A549 (cell line): ENCODE measurements at regions not wholly inside any gene's neighbourhood (a gene's known extent, or its start where the extent isn't known, plus 50 kb on each side); places are given as distances from the start of the nearest gene placed in this dataset.
A peak's percentile ranks its signal among the peaks of the same experiment; 100 is the strongest.

ENCODE experiments used
- ATAC-seq, 2 experiments: fragments of 200-7000 bp in 1 of 2; fragments of >200 bp in 1 of 2; cut with Nextera tagmentation in 1 of 2; cut with Tn5 transposase in 1 of 2; 3 replicates each; pipeline versions ENCODE4 v1.8.0 to v1.9.1; 2018 to 2020; ENCODE audit warnings: mild to moderate bottlenecking in 1 of 2, moderate library complexity in 1 of 2
- CTCF ChIA-PET: fragments of 300-600 bp; sonication (Branson Sonifier 250); formaldehyde crosslinking; extraction: SDS; loops from one replicate; lab custom pipeline; 2021; ENCODE audit warnings: antibody characterized with exemption, inconsistent platforms; lab: Yijun Ruan, JAX
- POLR2A ChIA-PET: fragments of 350-600 bp; formaldehyde crosslinking; extraction: SDS; loops from one replicate; lab custom pipeline; 2021; ENCODE audit warnings: antibody characterized with exemption, inconsistent platforms; lab: Yijun Ruan, JAX
- DNase-seq, 2 experiments: peaks; one replicate each; pipeline versions ENCODE4 v3.0.0 to v3.0.0-alpha.2; 2011 to 2016; ENCODE audit warnings: low read depth in 1 of 2, low spot score in 1 of 2
- FAIRE-seq: peaks from 2 replicates; lab custom pipeline; 2011; peaks lifted over from hg19 to GRCh38; lab: Jason Lieb, UNC
- H3K27ac ChIP-seq, 2 experiments: fragments of >200 bp; sonication (Bioruptor Twin); formaldehyde crosslinking; 3 replicates each; pipeline ENCODE4 v1.5.1; 2016 to 2017
- H3K4me1 ChIP-seq: fragments of >200 bp; sonication (Bioruptor Twin); formaldehyde crosslinking; 3 replicates; pipeline ENCODE4 v1.6.1; 2016
- H3K4me2 ChIP-seq: fragments of >200 bp; sonication (Bioruptor Twin); formaldehyde crosslinking; 3 replicates; pipeline ENCODE4 v1.6.1; 2016
- H3K4me3 ChIP-seq: fragments of >200 bp; sonication (Bioruptor Twin); formaldehyde crosslinking; 3 replicates; pipeline ENCODE4 v1.5.1; 2016
- H3K9me3 ChIP-seq: fragments of >200 bp; sonication (Bioruptor Twin); formaldehyde crosslinking; 3 replicates; pipeline ENCODE4 v1.6.1; 2016
- BCL3 ChIP-seq: fragments of >200 bp; sonication (Bioruptor Twin); formaldehyde crosslinking; IDR thresholded peaks from 3 replicates; pipeline ENCODE4 v1.6.1; 2016
- CBX8 ChIP-seq: fragments of 200-600 bp; sonication (generic); IDR thresholded peaks from 2 replicates; pipeline ENCODE4 v1.6.1; 2016
- EP300 ChIP-seq, 2 experiments: fragments of >200 bp; sonication (Bioruptor Twin); formaldehyde crosslinking; IDR thresholded peaks; 2 replicates in 1 of 2; 3 replicates in 1 of 2; pipeline ENCODE4 v1.6.1; 2016 to 2017
- FOSB ChIP-seq: fragments of 250-450 bp; sonication (Bioruptor Pico); IDR thresholded peaks from 2 replicates; pipeline ENCODE4 v1.5.0; 2020; ENCODE audit warnings: mild to moderate bottlenecking, moderate library complexity
- FOSL2 ChIP-seq, 2 experiments: fragments of 450-650 bp in 1 of 2; fragments of >200 bp in 1 of 2; sonication (Bioruptor Twin) in 1 of 2; formaldehyde crosslinking; IDR thresholded peaks; 2 replicates each; pipeline versions ENCODE4 v1.5.0 to v1.6.1; 2016 to 2020; ENCODE audit warnings: mild to moderate bottlenecking in 1 of 2, moderate library complexity in 1 of 2
- KDM1A ChIP-seq: fragments of 200-600 bp; sonication (generic); IDR thresholded peaks from 2 replicates; pipeline ENCODE4 v1.6.1; 2016; ENCODE audit warnings: low read depth, mild to moderate bottlenecking
- NFE2L2 ChIP-seq: fragments of 150-350 bp; conservative IDR thresholded peaks from 2 replicates; pipeline ENCODE4 v1.6.1; 2014; ENCODE audit warnings: low read length
- RARB ChIP-seq: fragments of 250-450 bp; sonication (Bioruptor Pico); IDR thresholded peaks from 2 replicates; pipeline ENCODE4 v1.8.0; 2021; ENCODE audit warnings: mild to moderate bottlenecking, moderate library complexity
- RFX5 ChIP-seq: fragments of 450-650 bp; IDR thresholded peaks from 2 replicates; pipeline ENCODE4 v1.7.1; 2014; ENCODE audit warnings: antibody characterized with exemption, mild to moderate bottlenecking, moderate library complexity
- RNF2 ChIP-seq: fragments of 200-600 bp; sonication (generic); IDR thresholded peaks from 2 replicates; pipeline ENCODE4 v1.6.1; 2016; ENCODE audit warnings: low read depth, mild to moderate bottlenecking, antibody characterized with exemption, moderate library complexity, borderline replicate concordance
- SMC3 ChIP-seq: fragments of >200 bp; sonication (Bioruptor Twin); formaldehyde crosslinking; IDR thresholded peaks from 3 replicates; pipeline ENCODE4 v1.6.1; 2018; ENCODE audit warnings: inconsistent platforms
- TFCP2L1 ChIP-seq: fragments of 250-450 bp; sonication (Bioruptor Pico); IDR thresholded peaks from 2 replicates; pipeline ENCODE4 v1.5.0; 2021; ENCODE audit warnings: mild to moderate bottlenecking
- ZFP36 ChIP-seq: fragments of 450-650 bp; IDR thresholded peaks from 2 replicates; pipeline ENCODE4 v1.6.1; 2014; ENCODE audit warnings: borderline replicate concordance; ENCODE audit not compliant: partially characterized antibody
- ZSCAN20 ChIP-seq: fragments of 250-450 bp; sonication (Bioruptor Pico); IDR thresholded peaks from 2 replicates; pipeline ENCODE4 v1.8.0; 2022; ENCODE audit warnings: mild to moderate bottlenecking, moderate library complexity
- WGBS: methylation state at CpG from one replicate; pipeline ENCODE4 v1.1.6; 2017; ENCODE audit errors: missing lambda C conversion rate; 5-methylcytosine and 5-hydroxymethylcytosine counted together
- TF ChIP-seq, protein P1 (sequence below): IDR thresholded peaks from 2 replicates; pipeline ENCODE4 v1.6.1; 2012
- TF ChIP-seq, protein P2 (sequence below): fragments of 200-600 bp; sonication (generic); IDR thresholded peaks from 2 replicates; pipeline ENCODE4 v1.6.1; 2016; ENCODE audit warnings: antibody characterized with exemption, mild to moderate bottlenecking, moderate library complexity
- TF ChIP-seq, protein P3 (sequence below): fragments of 250-450 bp; sonication (Bioruptor Pico); IDR thresholded peaks from 2 replicates; pipeline ENCODE4 v1.5.0; 2021; ENCODE audit warnings: mild to moderate bottlenecking, moderate library complexity, borderline replicate concordance
- TF ChIP-seq, protein P4 (sequence below): fragments of 150-350 bp; IDR thresholded peaks from 2 replicates; pipeline ENCODE4 v1.6.1; 2014; ENCODE audit warnings: low read depth, mild to moderate bottlenecking, low read length

GRCh38 chr2:196309691-196310090 lies 138.3 kb upstream of the STK17B start:
- ATAC-seq (no peak), DNase-seq (no peak), FAIRE-seq (no peak)
- ChIA-PET POLR2A (no interaction called here), CTCF (no interaction called here)
- TF ChIP-seq TFCP2L1 (CRISPR knock-in tag) (no peak), BCL3 (no peak), FOSL2 (IDR thresholded peaks at IDR 0.05) (no peak), FOSL2 (CRISPR knock-in tag; IDR thresholded peaks at IDR 0.05) (no peak), KDM1A (no peak), NFE2L2 (no peak), EP300 (IDR thresholded peaks at IDR 0.05) (no peak), ZSCAN20 (CRISPR knock-in tag) (no peak), RARB (CRISPR knock-in tag) (no peak)
- TF ChIP-seq, protein P1, sequence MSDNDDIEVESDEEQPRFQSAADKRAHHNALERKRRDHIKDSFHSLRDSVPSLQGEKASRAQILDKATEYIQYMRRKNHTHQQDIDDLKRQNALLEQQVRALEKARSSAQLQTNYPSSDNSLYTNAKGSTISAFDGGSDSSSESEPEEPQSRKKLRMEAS = no peak
- TF ChIP-seq, protein P2, sequence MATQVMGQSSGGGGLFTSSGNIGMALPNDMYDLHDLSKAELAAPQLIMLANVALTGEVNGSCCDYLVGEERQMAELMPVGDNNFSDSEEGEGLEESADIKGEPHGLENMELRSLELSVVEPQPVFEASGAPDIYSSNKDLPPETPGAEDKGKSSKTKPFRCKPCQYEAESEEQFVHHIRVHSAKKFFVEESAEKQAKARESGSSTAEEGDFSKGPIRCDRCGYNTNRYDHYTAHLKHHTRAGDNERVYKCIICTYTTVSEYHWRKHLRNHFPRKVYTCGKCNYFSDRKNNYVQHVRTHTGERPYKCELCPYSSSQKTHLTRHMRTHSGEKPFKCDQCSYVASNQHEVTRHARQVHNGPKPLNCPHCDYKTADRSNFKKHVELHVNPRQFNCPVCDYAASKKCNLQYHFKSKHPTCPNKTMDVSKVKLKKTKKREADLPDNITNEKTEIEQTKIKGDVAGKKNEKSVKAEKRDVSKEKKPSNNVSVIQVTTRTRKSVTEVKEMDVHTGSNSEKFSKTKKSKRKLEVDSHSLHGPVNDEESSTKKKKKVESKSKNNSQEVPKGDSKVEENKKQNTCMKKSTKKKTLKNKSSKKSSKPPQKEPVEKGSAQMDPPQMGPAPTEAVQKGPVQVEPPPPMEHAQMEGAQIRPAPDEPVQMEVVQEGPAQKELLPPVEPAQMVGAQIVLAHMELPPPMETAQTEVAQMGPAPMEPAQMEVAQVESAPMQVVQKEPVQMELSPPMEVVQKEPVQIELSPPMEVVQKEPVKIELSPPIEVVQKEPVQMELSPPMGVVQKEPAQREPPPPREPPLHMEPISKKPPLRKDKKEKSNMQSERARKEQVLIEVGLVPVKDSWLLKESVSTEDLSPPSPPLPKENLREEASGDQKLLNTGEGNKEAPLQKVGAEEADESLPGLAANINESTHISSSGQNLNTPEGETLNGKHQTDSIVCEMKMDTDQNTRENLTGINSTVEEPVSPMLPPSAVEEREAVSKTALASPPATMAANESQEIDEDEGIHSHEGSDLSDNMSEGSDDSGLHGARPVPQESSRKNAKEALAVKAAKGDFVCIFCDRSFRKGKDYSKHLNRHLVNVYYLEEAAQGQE = no peak
- TF ChIP-seq, protein P3, sequence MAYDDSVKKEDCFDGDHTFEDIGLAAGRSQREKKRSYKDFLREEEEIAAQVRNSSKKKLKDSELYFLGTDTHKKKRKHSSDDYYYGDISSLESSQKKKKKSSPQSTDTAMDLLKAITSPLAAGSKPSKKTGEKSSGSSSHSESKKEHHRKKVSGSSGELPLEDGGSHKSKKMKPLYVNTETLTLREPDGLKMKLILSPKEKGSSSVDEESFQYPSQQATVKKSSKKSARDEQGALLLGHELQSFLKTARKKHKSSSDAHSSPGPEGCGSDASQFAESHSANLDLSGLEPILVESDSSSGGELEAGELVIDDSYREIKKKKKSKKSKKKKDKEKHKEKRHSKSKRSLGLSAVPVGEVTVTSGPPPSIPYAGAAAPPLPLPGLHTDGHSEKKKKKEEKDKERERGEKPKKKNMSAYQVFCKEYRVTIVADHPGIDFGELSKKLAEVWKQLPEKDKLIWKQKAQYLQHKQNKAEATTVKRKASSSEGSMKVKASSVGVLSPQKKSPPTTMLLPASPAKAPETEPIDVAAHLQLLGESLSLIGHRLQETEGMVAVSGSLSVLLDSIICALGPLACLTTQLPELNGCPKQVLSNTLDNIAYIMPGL = no peak
- H3K4me2 ChIP-seq = no peak overlapping the region
- no peaks in the 10 kb centered on the region for H3K9me3 ChIP-seq
- H3K4me3 ChIP-seq = no peak overlapping the region
- no peak overlapping the region for H3K27ac ChIP-seq
- H3K4me1 ChIP-seq = peaks cover 8% of the 10 kb centered on the region

DNA sequence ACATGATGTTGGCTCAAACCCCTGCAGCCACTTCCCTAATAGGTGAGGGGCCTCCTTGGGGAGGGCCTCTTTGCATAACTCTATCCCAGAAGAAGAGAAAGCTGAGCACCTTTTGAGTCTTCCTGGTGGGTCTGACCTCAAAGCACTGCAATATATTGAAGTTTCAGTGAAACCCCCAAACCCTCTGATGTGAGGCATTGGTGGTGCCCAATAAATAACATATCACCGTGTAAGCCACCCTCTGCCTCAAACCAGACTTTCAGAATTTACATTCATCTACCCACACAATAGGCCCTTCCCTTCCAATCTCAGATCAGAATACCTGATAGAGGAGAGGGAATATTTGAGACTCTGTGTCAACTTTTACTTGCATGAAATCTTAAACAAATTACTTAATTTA lies 142.8 kb upstream of the STK17B start:
- ChIA-PET CTCF (interaction anchor here (0.7 to 3.6 kb wide), 4 partner anchors 9 to 140 kb away, joined by 3 to 17 read pairs (median 5); no protein-coding TSS in a partner anchor), POLR2A (no interaction called here)
- Histone ChIP-seq H3K9me3 (no peaks in the 10 kb centered on the region), H3K27ac (peak overlapping the region in 1 of 2 experiments; percentile 70; a peak in 3 of 6 replicates), H3K4me2 (peak overlapping the region; percentile 68), H3K4me1 (peaks cover 27% of the 10 kb centered on the region), H3K4me3 (no peak overlapping the region)
- FAIRE-seq (no peak), ATAC-seq (no peak), DNase-seq (no peak)
- WGBS = 67% methylated on average over 1 of the region's 1 CpG
- no peak for TF ChIP-seq FOSB
- no peak for TF ChIP-seq RNF2
- no peak for TF ChIP-seq CBX8
- no peak for TF ChIP-seq NFE2L2
- TF ChIP-seq ZFP36 = no peak
- no peak for TF ChIP-seq SMC3
- TF ChIP-seq RFX5 = no peak
- TF ChIP-seq, protein P4, sequence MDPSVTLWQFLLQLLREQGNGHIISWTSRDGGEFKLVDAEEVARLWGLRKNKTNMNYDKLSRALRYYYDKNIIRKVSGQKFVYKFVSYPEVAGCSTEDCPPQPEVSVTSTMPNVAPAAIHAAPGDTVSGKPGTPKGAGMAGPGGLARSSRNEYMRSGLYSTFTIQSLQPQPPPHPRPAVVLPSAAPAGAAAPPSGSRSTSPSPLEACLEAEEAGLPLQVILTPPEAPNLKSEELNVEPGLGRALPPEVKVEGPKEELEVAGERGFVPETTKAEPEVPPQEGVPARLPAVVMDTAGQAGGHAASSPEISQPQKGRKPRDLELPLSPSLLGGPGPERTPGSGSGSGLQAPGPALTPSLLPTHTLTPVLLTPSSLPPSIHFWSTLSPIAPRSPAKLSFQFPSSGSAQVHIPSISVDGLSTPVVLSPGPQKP = no peak
